Astrocyte (in vitro differentiated cells and primary cell): ENCODE measurements at regions not wholly inside any gene's neighbourhood (a gene's known extent, or its start where the extent isn't known, plus 50 kb on each side); places are given as distances from the start of the nearest gene placed in this dataset.

Experiments used
- EZH2 ChIP-seq: IDR thresholded peaks from 2 replicates; pipeline ENCODE4 v1.6.1; 2012; ENCODE audit warnings: mild to moderate bottlenecking, low read length, inconsistent platforms; ENCODE audit not compliant: insufficient read depth
- TF ChIP-seq, protein P1 (sequence below): IDR thresholded peaks from 2 replicates; pipeline ENCODE4 v1.5.1; 2011; ENCODE audit warnings: low read depth, mild to moderate bottlenecking, inconsistent platforms, low read length, moderate library complexity; ENCODE audit not compliant: insufficient read depth

GRCh38 chr2:126777620-126777978 is 121.1 kb upstream of the TEX51 start:
- TF ChIP-seq, protein P1, sequence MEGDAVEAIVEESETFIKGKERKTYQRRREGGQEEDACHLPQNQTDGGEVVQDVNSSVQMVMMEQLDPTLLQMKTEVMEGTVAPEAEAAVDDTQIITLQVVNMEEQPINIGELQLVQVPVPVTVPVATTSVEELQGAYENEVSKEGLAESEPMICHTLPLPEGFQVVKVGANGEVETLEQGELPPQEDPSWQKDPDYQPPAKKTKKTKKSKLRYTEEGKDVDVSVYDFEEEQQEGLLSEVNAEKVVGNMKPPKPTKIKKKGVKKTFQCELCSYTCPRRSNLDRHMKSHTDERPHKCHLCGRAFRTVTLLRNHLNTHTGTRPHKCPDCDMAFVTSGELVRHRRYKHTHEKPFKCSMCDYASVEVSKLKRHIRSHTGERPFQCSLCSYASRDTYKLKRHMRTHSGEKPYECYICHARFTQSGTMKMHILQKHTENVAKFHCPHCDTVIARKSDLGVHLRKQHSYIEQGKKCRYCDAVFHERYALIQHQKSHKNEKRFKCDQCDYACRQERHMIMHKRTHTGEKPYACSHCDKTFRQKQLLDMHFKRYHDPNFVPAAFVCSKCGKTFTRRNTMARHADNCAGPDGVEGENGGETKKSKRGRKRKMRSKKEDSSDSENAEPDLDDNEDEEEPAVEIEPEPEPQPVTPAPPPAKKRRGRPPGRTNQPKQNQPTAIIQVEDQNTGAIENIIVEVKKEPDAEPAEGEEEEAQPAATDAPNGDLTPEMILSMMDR = no peak
- TF ChIP-seq EZH2 = no peak
